Mesothelial cell of epicardium (in vitro differentiated cells): ENCODE measurements at regions not wholly inside any gene's neighbourhood (a gene's known extent, or its start where the extent isn't known, plus 50 kb on each side); places are given as distances from the start of the nearest gene placed in this dataset.
A peak's percentile ranks its signal among the peaks of the same experiment; 100 is the strongest.

Experiments
- DNase-seq, 2 experiments: peaks; one replicate each; pipeline ENCODE4 v3.0.0; 2021; ENCODE audit warnings: low spot score in 2 of 2; ENCODE audit not compliant: unreplicated experiment in 2 of 2
- H3K27ac Mint-ChIP-seq: 2 replicates; pipeline ENCODE4 v1.8.0; 2021; ENCODE audit warnings: mixed read lengths
- H3K27me3 Mint-ChIP-seq: 2 replicates; pipeline ENCODE4 v1.8.0; 2021; ENCODE audit warnings: low read depth, mixed read lengths
- H3K36me3 Mint-ChIP-seq: 2 replicates; pipeline ENCODE4 v1.8.0; 2021; ENCODE audit warnings: mixed read lengths
- H3K4me1 Mint-ChIP-seq: 2 replicates; pipeline ENCODE4 v1.8.0; 2021; ENCODE audit warnings: mixed read lengths
- H3K4me3 Mint-ChIP-seq: 2 replicates; pipeline ENCODE4 v1.8.0; 2021; ENCODE audit warnings: mild to moderate bottlenecking, moderate library complexity, mixed read lengths
- H3K9me3 Mint-ChIP-seq: 2 replicates; pipeline ENCODE4 v1.8.0; 2021; ENCODE audit warnings: mixed read lengths
- TF ChIP-seq, protein P1 (sequence below): fragments of 200-600 bp; sonication (generic); IDR thresholded peaks from one replicate; pipeline ENCODE4 v1.5.0; 2021; ENCODE audit warnings: antibody characterized with exemption; ENCODE audit not compliant: unreplicated experiment

DNA sequence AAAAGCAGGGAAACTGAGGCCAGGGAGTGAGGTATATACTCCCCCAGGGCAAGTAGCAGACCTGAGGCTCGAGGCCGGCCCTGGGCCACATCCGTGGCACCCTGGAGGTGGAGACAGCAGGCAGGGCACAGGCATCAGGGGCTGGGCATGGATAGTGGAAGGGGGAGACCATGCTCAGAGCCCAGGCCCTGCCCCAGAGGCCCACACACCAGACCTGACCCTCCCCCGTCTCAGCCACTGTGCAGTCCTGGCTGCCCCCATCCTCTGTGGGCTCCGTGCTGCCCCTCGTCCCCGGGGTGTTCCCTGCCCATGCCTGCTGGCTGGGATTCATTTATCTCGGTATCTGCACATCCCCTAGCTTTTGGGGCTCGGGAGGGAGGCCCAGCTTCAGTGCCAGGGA lies 103.1 kb upstream of the NKX1-1 start:
- DNase-seq: peak in 1 of 2 experiments; percentile 16
- no peaks in the 10 kb centered on the region for H3K9me3 Mint-ChIP-seq

DNA sequence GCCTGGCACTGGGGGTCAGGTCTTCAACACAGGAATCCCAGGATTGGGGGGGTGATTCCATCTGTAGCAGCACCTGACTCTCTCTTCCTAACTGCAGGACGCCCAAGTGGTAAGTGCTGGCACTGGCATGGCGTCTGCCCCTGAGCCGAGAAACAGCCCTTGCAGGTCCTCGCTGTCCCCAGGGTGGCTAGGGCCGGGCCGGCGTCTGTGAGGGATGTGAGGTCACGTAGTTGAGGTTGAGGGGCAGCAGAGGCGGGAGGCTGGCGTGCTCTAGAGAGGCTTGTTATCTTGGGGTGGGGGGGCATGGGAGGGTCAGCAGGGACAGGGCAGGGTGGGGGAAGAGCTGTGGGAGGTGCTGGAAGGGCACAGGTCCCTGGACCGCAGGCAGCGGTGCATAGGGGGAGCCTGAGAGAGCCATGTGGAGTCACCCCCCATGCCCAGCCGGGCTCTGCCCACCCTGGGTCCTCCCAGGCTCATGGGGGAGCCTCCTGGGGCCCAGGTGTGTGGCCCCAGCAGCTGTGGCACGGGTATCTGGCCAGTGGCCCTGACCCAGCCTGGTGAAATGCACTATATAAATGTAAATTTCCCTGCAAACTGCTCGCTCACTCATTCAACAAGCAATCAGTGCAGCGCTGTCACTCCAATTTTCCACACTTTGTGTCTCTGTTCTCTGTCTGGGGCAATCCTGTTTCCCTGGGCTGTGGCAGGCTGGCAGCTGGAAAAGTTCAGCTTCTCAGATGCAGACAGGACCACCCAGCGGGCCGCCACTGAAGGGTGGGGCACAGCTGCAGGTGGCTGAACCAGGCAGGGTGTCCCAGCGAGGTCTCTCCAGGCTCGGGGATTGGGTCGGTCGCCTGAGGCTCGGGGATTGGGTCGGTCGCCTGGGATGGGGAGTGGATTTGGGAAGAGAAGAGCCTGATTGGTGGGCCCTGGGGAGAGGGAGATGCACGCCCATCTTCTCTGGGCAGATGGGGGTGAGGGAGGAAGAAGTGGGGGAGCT lies 102.2 kb upstream of the NKX1-1 start:
- Mint-ChIP-seq H3K36me3 (no peaks in the 10 kb centered on the region), H3K27ac (no peak overlapping the region), H3K9me3 (no peaks in the 10 kb centered on the region), H3K4me1 (no peaks in the 10 kb centered on the region), H3K27me3 (peaks cover 42% of the 10 kb centered on the region), H3K4me3 (no peak overlapping the region)
- DNase-seq: peak in 1 of 2 experiments; percentile 10
- TF ChIP-seq, protein P1, sequence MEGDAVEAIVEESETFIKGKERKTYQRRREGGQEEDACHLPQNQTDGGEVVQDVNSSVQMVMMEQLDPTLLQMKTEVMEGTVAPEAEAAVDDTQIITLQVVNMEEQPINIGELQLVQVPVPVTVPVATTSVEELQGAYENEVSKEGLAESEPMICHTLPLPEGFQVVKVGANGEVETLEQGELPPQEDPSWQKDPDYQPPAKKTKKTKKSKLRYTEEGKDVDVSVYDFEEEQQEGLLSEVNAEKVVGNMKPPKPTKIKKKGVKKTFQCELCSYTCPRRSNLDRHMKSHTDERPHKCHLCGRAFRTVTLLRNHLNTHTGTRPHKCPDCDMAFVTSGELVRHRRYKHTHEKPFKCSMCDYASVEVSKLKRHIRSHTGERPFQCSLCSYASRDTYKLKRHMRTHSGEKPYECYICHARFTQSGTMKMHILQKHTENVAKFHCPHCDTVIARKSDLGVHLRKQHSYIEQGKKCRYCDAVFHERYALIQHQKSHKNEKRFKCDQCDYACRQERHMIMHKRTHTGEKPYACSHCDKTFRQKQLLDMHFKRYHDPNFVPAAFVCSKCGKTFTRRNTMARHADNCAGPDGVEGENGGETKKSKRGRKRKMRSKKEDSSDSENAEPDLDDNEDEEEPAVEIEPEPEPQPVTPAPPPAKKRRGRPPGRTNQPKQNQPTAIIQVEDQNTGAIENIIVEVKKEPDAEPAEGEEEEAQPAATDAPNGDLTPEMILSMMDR: no peak

More for the DNA sequence above, 103.1 kb upstream of the NKX1-1 start:
- no peak overlapping the region for H3K27ac Mint-ChIP-seq
- H3K36me3 Mint-ChIP-seq: no peaks in the 10 kb centered on the region
- H3K27me3 Mint-ChIP-seq: peaks cover 42% of the 10 kb centered on the region
- no peak overlapping the region for H3K4me3 Mint-ChIP-seq
- TF ChIP-seq, protein P1: no peak
- H3K4me1 Mint-ChIP-seq: no peaks in the 10 kb centered on the region

DNA sequence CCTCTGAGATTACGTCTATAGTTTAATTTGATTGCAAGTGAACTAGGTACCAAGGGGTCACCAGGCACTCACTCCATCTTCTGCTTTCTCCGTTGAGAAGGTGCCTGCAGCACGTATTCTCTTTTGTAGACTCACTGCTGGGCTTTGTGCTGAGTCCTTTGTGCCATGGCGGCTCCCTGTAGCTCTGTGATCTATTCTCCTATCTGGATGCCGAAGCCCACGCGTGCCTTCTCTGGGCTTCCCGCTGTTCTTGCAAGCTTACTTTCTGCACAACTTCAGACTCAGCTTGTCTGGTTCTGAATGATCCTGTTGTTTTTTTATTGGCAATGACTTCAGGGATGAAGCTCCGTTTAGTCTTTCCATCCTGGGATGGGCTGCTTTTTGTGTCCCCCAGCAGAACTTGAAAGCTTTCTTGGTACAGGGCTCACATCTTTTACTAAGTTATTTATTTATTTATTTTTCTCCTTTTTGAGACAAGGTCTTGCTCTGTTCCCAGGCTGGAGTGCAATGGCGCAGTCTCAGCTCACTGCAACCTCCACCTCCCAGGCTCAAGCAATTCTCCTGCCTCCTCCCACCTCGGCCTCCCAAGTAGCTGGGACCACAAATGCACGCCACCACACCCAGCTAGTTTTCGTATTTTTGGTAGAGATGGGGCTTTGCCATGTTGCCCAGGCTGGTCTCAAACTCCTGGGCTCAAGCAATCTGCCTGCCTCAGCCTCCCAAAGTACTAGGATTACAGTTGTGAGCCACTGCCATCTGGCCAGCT lies 100.9 kb upstream of the NKX1-1 start:
- H3K36me3 Mint-ChIP-seq: no peaks in the 10 kb centered on the region
- H3K27ac Mint-ChIP-seq: no peak overlapping the region
- DNase-seq: no peak
- H3K27me3 Mint-ChIP-seq: peaks cover 42% of the 10 kb centered on the region
- H3K9me3 Mint-ChIP-seq: no peaks in the 10 kb centered on the region
- no peaks in the 10 kb centered on the region for H3K4me1 Mint-ChIP-seq
- H3K4me3 Mint-ChIP-seq: no peak overlapping the region
- TF ChIP-seq, protein P1: no peak

DNA sequence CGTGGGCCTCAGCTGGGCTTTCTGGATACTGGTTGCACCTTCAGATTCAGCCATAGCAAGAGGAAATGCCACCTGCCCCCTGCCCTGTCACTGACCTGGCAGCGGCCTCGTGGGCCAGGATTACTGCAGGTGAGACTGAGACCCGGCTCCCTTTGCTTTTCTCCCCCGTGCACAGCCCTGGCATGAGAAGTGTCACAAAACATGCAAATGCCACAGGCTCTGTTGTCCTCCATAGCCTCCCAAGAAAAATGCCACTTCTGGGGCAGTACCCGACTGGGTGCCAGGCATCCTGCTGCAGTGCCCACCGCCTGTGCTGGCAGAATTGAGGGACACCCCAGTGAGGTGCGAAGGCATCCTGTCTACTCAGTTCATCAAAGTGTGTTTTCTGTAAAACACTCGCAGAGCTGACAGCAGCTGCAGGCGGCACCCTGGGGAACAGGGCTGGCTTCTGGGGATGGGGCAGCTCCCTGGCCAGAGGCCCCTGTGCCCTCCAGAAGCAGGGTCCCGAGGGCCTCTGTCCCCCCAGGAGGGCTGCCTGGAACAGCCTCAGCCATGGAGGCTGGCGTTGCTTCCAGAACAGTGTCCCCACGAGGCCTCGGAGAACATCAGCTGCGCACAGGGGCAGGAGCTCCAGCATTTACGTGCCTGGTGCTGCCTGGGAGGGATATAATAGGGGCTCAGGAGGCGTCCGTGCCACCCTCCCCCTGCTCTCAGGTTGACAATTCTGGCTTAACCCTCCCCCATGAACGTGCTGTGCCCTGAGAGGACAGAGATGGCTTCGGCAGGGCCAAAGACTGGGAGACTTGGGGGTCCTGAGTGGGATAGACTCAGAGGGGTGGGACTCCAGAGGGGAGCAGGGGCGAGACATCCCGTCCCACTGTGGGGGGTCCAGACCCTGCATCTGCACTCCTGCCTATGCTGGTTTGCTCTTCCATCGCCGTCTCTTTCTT lies 99.5 kb upstream of the NKX1-1 start:
- H3K4me1 Mint-ChIP-seq: no peaks in the 10 kb centered on the region
- H3K4me3 Mint-ChIP-seq: no peak overlapping the region
- no peak overlapping the region for H3K27ac Mint-ChIP-seq
- H3K9me3 Mint-ChIP-seq: no peaks in the 10 kb centered on the region
- peaks cover 38% of the 10 kb centered on the region for H3K27me3 Mint-ChIP-seq
- DNase-seq: peak; percentile 17 to 31
- TF ChIP-seq, protein P1: no peak
- no peaks in the 10 kb centered on the region for H3K36me3 Mint-ChIP-seq
